COLO668 (cell line): ENCODE measurements at regions not wholly inside any gene's neighbourhood (a gene's known extent, or its start where the extent isn't known, plus 50 kb on each side); places are given as distances from the start of the nearest gene placed in this dataset.
"Not testable (repeated sequence)": the region's sequence is repeated elsewhere in the genome, so short reads cannot be mapped to it uniquely, and the experiment has no call there.

Source experiments
- DNase-seq: peaks from one replicate; lab custom pipeline; 2025; ENCODE audit not compliant: unreplicated experiment; lab: John Stamatoyannopoulos, UW

DNA sequence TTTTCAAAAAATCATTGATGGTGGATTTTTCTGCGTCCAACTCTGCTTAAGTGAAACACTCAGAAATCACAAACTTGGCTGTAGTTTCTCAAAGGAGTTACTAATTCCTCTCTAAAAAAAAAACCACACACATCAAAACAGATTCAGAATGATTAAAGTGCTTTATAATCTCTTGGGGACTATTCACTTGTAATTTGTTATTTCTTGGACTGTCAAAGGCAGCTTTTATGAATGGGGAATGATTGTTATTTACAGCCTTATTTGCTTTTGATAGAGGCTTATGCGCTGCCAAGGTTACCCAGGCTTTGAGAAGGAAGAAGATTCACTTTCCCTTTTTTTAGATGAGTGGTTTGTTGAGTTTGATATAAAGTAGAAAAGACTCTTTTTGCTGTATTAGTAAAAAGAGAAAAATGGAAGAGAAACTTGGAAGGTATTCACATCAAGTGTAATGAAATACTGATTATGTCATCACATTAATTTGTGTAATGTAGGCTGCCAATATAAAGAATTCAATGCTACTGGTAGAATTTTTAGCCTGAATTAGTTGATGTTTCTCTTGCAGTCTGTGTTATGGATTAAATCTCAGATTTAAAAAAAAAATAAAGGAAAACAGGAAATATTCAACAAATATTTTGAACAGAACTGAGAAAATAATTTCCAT, 381.0 kb upstream of the SASH1 start:
- no peak for DNase-seq

DNA sequence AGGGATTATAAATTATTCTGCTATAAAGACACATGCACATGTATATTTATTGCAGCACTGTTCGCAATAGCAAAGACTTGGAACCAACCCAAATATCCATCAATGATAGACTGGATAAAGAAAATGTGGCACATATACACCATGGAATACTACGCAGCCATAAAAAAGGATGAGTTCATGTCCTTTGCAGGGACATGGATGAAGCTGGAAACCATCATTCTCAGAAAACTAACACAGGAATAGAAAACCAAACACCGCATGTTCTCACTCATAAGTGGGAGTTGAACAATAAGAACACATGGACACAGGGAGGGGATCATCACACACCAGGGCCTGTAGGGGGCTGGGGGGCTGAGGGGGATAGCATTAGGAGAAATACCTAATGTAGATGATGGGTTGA, 377.2 kb upstream of the SASH1 start:
- DNase-seq: not testable (repeated sequence)

- DNase-seq: no peak
Observed at GRCh38 chr6:147970970-147971369, 371.7 kb upstream of the SASH1 start.

DNA sequence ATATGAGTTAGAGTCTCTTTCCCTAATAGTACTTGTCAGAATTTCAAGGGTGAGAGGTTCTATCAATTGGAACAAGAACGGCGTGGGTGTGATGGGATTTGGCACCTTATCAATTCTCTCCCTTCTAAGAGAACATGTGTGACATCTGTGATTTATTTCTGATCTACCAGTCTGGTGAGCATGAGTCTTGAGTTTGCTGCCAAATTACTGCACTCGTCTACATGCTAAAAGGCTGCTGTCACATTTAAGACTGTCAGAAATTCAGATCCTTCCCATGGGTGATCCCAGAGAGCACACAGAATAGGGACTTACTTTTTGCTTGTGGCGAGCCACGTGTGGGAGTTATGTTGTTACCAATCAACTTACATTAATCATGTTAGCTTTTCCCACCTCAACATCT, 370.2 kb upstream of the SASH1 start:
- DNase-seq: no peak

GRCh38 chr6:147973806-147974205, 368.8 kb upstream of the SASH1 start:
- no peak for DNase-seq

GRCh38 chr6:147974376-147974775, 368.3 kb upstream of the SASH1 start:
- no peak for DNase-seq

DNA sequence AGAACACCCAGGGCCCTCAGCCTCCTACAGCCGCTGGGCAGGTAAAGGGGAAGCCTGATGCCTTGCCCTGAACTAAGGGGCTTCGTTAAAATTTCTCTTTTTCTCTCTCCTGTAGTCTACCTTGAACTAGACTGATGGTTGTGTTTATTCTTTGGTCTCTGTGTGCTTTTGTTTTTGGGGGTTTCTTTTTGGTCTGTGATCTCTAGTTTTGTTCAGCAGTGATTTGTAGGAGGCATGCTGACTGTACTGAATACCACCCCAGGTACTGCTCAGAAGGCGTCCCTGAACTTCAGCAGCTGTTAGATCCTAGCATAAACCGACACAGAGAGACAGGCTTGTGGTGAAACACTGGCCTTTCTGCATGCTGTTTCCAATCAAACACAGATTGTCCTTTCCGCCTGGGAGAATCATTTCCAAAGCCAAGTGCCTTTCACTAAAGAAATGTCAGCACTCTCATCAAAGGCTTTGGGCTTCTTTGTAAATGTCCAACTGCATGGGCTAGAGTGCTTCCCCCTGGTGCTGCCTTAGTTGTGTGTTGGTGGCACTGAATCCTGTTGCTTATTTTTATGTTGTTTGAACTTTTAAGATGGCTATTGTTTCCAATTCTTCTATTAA, 364.7 kb upstream of the SASH1 start:
- no peak for DNase-seq

DNA sequence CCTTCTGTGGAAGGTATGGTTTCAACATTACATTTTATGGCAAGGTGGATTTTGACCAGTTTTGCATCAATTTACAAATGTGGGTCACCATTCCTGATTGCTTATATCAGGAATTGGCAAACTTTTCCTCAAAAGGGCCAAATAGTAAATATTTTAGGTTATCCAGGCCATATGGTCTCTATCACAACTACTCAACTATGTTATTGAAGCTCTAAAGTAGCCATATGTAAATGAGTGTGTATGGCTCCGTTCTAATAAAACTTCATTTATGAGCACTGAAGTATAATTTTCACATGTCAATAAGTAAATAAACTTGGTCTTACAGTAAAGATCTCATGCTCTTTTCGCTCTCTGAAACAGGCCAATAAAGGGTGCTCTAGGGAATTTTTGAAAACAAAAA, 362.7 kb upstream of the SASH1 start:
- DNase-seq: no peak

- DNase-seq: no peak
Observed at GRCh38 chr6:147983581-147984366, 358.9 kb upstream of the SASH1 start.

DNA sequence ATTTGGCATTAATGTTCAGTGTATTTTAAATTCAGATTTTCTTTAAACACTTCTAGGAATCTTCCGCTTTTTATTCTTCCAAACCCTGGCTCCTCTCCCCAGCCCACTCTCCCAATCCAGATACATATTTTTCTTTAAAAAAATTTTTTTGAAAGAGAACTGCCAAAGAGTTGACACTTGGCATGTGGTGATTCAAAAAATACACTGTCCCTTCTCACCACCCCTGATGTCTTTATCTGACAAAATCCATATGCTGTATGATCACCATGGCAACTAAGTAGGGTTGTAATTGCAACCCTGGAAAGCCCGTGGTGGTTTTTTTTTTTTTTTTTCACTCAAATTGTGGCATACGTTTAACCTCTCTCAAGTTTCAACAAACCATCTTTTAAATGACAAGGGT, 355.8 kb upstream of the SASH1 start:
- no peak for DNase-seq

GRCh38 chr6:147990159-147990558, 352.5 kb upstream of the SASH1 start:
- DNase-seq: no peak

GRCh38 chr6:147991961-147992360, 350.7 kb upstream of the SASH1 start:
- DNase-seq: no peak

GRCh38 chr6:147999001-147999540, 343.6 kb upstream of the SASH1 start:
- DNase-seq: no peak

GRCh38 chr6:148001844-148002642, 340.6 kb upstream of the SASH1 start:
- DNase-seq: no peak

- DNase-seq: no peak
Observed at GRCh38 chr6:148004651-148005050, 338.0 kb upstream of the SASH1 start.

DNA sequence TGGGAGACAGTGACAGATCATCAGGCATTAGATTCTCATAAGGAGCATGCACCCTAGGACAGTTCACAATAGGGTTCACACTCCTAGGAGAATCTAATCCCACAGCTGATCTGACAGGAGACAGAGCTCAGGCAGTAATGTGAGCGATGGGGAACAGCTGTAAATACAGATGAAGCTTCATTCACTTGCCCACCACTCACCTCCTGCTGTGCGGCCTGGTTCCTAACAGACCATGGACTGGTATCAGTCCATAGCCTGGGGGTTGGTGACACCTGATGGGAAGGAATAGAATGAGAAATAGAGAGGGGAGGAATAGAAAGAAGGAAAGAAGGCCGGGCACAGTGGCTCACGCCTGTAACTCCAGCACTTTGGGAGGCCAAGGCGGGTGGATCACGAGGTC, 336.8 kb upstream of the SASH1 start:
- DNase-seq: no peak

DNA sequence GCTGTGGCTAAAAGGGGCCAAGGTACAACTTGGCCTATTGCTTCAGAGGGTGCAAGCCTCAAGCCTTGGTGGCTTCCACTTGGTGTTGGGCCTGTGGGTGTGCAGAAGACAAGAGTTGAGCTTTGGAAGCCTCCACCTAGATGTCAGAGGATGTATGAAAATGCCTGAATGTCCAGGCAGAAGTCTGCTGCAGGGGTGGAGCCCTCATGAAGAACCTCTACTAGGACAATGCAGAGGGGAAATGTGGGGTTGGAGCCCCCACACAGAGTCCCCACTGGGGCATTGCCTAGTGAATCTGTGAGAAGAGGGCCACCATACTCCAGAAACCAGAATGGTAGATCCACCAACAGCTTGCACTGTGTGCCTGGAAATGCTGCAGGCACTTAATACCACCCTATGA, 332.1 kb upstream of the SASH1 start:
- DNase-seq: not testable (repeated sequence)

DNA sequence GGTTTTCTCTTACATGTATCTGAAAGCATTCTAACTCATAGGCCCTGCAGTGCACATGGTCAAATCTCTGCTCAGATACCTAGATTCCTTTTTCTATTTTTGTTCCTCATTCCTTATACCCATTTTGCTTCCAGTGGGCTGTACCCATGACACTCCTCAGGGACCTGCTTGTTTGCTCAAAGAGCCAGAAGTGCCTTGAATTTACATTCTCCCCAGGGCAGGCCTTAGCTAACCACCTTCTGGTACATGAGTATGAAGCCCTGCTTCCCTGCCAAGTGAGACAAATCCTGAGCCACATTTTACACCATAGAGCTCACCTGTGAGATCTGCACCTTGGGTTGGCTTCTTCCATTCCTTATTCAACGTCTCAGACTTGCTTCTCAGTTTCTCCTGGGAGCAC, 326.6 kb upstream of the SASH1 start:
- no peak for DNase-seq

DNA sequence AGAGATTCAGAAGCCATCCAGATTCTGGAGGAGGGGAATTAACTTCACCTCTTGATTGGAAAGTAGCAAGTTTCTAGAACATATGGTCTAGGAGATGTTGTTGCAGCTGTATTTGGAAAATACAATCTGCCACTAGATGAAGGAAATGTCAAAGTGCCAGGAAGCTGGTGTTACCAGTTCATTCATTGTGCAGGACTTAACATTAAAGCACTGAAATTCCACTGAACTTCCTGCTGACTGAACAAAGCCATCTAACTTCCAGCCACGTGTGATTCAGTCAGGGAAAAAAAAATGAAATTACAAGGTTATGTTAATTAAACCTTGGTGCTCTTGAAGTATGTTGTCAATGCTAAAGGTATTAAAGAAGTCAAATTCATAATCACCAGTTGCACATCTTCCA, 321.5 kb upstream of the SASH1 start:
- no peak for DNase-seq

- DNase-seq: peak; percentile 16
Observed at GRCh38 chr6:148021699-148022098, 320.9 kb upstream of the SASH1 start.

GRCh38 chr6:148022279-148022678, 320.4 kb upstream of the SASH1 start:
- DNase-seq: not testable (repeated sequence)
